Neural progenitor cell (in vitro differentiated cells): ENCODE measurements at regions not wholly inside any gene's neighbourhood (a gene's known extent, or its start where the extent isn't known, plus 50 kb on each side); places are given as distances from the start of the nearest gene placed in this dataset.

Experiments used
- DNase-seq: peaks from one replicate; pipeline ENCODE4 v3.0.0-alpha.2; 2016; ENCODE audit warnings: low spot score
- H2AFZ ChIP-seq: fragments of 200-600 bp; sonication (generic); replicated peaks from 2 replicates; pipeline ENCODE4 v1.6.1; 2016; ENCODE audit warnings: antibody characterized with exemption
- H3F3A ChIP-seq: fragments of 200-600 bp; sonication (generic); 2 replicates; pipeline ENCODE4 v1.6.1; 2016; ENCODE audit warnings: antibody characterized with exemption, low read depth
- H3K27ac ChIP-seq: fragments of 200-600 bp; sonication (generic); 2 replicates; pipeline ENCODE4 v1.5.1; 2016; ENCODE audit warnings: mild to moderate bottlenecking
- H3K27me3 ChIP-seq: fragments of 200-600 bp; sonication (generic); 2 replicates; pipeline ENCODE4 v1.6.1; 2016; ENCODE audit warnings: mild to moderate bottlenecking, moderate library complexity
- H3K36me3 ChIP-seq: fragments of 200-600 bp; sonication (generic); 2 replicates; pipeline ENCODE4 v1.5.1; 2016
- H3K4me1 ChIP-seq: fragments of 200-600 bp; sonication (generic); 2 replicates; pipeline ENCODE4 v1.6.1; 2016; ENCODE audit warnings: mixed run types
- H3K4me2 ChIP-seq: fragments of 200-600 bp; sonication (generic); 2 replicates; pipeline ENCODE4 v1.6.1; 2016
- H3K4me3 ChIP-seq: fragments of 200-600 bp; sonication (generic); 2 replicates; pipeline ENCODE4 v1.5.1; 2016
- H3K79me2 ChIP-seq: fragments of 200-600 bp; sonication (generic); 2 replicates; pipeline ENCODE4 v1.6.1; 2016; ENCODE audit warnings: low read depth
- H3K9ac ChIP-seq: fragments of 200-600 bp; sonication (generic); 2 replicates; pipeline ENCODE4 v1.6.1; 2016
- H3K9me3 ChIP-seq: fragments of 200-600 bp; sonication (generic); 2 replicates; pipeline ENCODE4 v1.5.1; 2016; ENCODE audit warnings: low read depth
- H4K20me1 ChIP-seq: fragments of 200-600 bp; sonication (generic); 2 replicates; pipeline ENCODE4 v1.6.1; 2016; ENCODE audit warnings: low read depth
- H3K27ac Mint-ChIP-seq: 3 replicates; pipeline ENCODE4 v1.8.0; 2021; ENCODE audit warnings: mixed read lengths
- H3K27me3 Mint-ChIP-seq: 2 replicates; pipeline ENCODE4 v1.8.0; 2022; ENCODE audit warnings: low read depth, mild to moderate bottlenecking, inconsistent platforms, moderate library complexity, mixed read lengths; ENCODE audit not compliant: insufficient read depth
- H3K36me3 Mint-ChIP-seq: 3 replicates; pipeline ENCODE4 v1.8.0; 2021; ENCODE audit warnings: mixed read lengths
- H3K4me1 Mint-ChIP-seq: 3 replicates; pipeline ENCODE4 v1.8.0; 2021; ENCODE audit warnings: mixed read lengths
- H3K4me3 Mint-ChIP-seq: 3 replicates; pipeline ENCODE4 v1.8.0; 2021; ENCODE audit warnings: mild to moderate bottlenecking, moderate library complexity, mixed read lengths
- H3K9me3 Mint-ChIP-seq: 3 replicates; pipeline ENCODE4 v1.8.0; 2020; ENCODE audit warnings: mixed read lengths
- CTCF ChIP-seq: fragments of 200-600 bp; sonication (generic); IDR thresholded peaks from 2 replicates; pipeline ENCODE4 v1.5.1; 2017; ENCODE audit warnings: antibody characterized with exemption, mild to moderate bottlenecking
- EZH2 ChIP-seq: fragments of 200-600 bp; sonication (generic); IDR thresholded peaks from 2 replicates; pipeline ENCODE4 v1.6.1; 2017; ENCODE audit warnings: antibody characterized with exemption, mild to moderate bottlenecking, moderate library complexity
- EZH2phosphoT487 ChIP-seq: fragments of 200-600 bp; sonication (generic); IDR thresholded peaks from 2 replicates; pipeline ENCODE4 v1.6.1; 2017; ENCODE audit warnings: antibody characterized with exemption

GRCh38 chr16:64352246-64352645 lies 769.6 kb downstream of the CDH11 start:
- H3K9me3 ChIP-seq: no peaks in the 10 kb centered on the region
- H3K9me3 Mint-ChIP-seq: peaks cover 3% of the 10 kb centered on the region
- no peak overlapping the region for H3K27ac ChIP-seq
- H3K9ac ChIP-seq: no peak overlapping the region
- H3K4me3 Mint-ChIP-seq: no peak overlapping the region
- no peak overlapping the region for H3K4me3 ChIP-seq
- H4K20me1 ChIP-seq: no peaks in the 10 kb centered on the region
- H3K4me1 Mint-ChIP-seq: peaks cover 6% of the 10 kb centered on the region
- no peaks in the 10 kb centered on the region for H3K36me3 Mint-ChIP-seq
- H3K4me1 ChIP-seq: no peaks in the 10 kb centered on the region
- H3K27me3 Mint-ChIP-seq: no peaks in the 10 kb centered on the region
- no peaks in the 10 kb centered on the region for H3F3A ChIP-seq
- DNase-seq: no peak
- no peak overlapping the region for H3K27ac Mint-ChIP-seq
- no peak overlapping the region for H3K4me2 ChIP-seq
- no peaks in the 10 kb centered on the region for H3K79me2 ChIP-seq
- no peaks in the 10 kb centered on the region for H3K36me3 ChIP-seq
- TF ChIP-seq CTCF (no peak), EZH2phosphoT487 (no peak), EZH2 (no peak)
- no peaks in the 10 kb centered on the region for H3K27me3 ChIP-seq
- no peak overlapping the region for H2AFZ ChIP-seq

- no peak overlapping the region for H3K4me3 ChIP-seq
- H3F3A ChIP-seq: no peaks in the 10 kb centered on the region
- no peaks in the 10 kb centered on the region for H3K36me3 ChIP-seq
- Mint-ChIP-seq H3K27ac (no peak overlapping the region), H3K4me3 (no peak overlapping the region), H3K4me1 (peaks cover 6% of the 10 kb centered on the region), H3K9me3 (peaks cover 3% of the 10 kb centered on the region), H3K27me3 (no peaks in the 10 kb centered on the region), H3K36me3 (no peaks in the 10 kb centered on the region)
- no peak overlapping the region for H3K27ac ChIP-seq
- H4K20me1 ChIP-seq: no peaks in the 10 kb centered on the region
- no peak overlapping the region for H3K9ac ChIP-seq
- H3K4me2 ChIP-seq: no peak overlapping the region
- no peaks in the 10 kb centered on the region for H3K27me3 ChIP-seq
- H2AFZ ChIP-seq: no peak overlapping the region
- no peaks in the 10 kb centered on the region for H3K79me2 ChIP-seq
- no peaks in the 10 kb centered on the region for H3K9me3 ChIP-seq
- no peaks in the 10 kb centered on the region for H3K4me1 ChIP-seq
- DNase-seq: no peak
- TF ChIP-seq EZH2 (no peak), CTCF (no peak), EZH2phosphoT487 (no peak)
Observed at GRCh38 chr16:64351121-64351520, 770.7 kb downstream of the CDH11 start.

- Mint-ChIP-seq H3K36me3 (no peaks in the 10 kb centered on the region), H3K4me3 (no peak overlapping the region), H3K4me1 (no peaks in the 10 kb centered on the region), H3K9me3 (peaks cover 6% of the 10 kb centered on the region), H3K27me3 (peaks cover 5% of the 10 kb centered on the region), H3K27ac (no peak overlapping the region)
- H4K20me1 ChIP-seq: no peaks in the 10 kb centered on the region
- H3K27me3 ChIP-seq: no peaks in the 10 kb centered on the region
- no peaks in the 10 kb centered on the region for H3K4me1 ChIP-seq
- TF ChIP-seq CTCF (no peak), EZH2phosphoT487 (no peak), EZH2 (no peak)
- H3K9me3 ChIP-seq: no peaks in the 10 kb centered on the region
- no peak overlapping the region for H2AFZ ChIP-seq
- no peak overlapping the region for H3K4me2 ChIP-seq
- H3K79me2 ChIP-seq: no peaks in the 10 kb centered on the region
- no peak overlapping the region for H3K27ac ChIP-seq
- H3K9ac ChIP-seq: no peak overlapping the region
- H3K36me3 ChIP-seq: no peaks in the 10 kb centered on the region
- DNase-seq: no peak
- no peaks in the 10 kb centered on the region for H3F3A ChIP-seq
- H3K4me3 ChIP-seq: no peak overlapping the region
Observed at GRCh38 chr16:64346080-64346479, 775.8 kb downstream of the CDH11 start.
